ENCODE measurements at regions not wholly inside any gene's neighbourhood (a gene's known extent, or its start where the extent isn't known, plus 50 kb on each side); places are given as distances from the start of the nearest gene placed in this dataset.

GRCh38 chr4:59094505-59094904 lies 1984.3 kb upstream of the IGFBP7 start:
- TF ChIP-seq GATA2 (IDR thresholded peaks at IDR 0.05; ENCODE audit: low read depth, low read length) = no peak
- no peak for TF ChIP-seq GATA3 (IDR thresholded peaks at IDR 0.05; ENCODE audit: low read depth, low read length)
